NT2/D1 (cell line): ENCODE measurements at regions not wholly inside any gene's neighbourhood (a gene's known extent, or its start where the extent isn't known, plus 50 kb on each side); places are given as distances from the start of the nearest gene placed in this dataset.

Experiments
- YY1 ChIP-seq: IDR thresholded peaks from 2 replicates; pipeline ENCODE4 v1.6.1; 2011; ENCODE audit not compliant: insufficient read length, insufficient read depth
- ZNF274 ChIP-seq: IDR thresholded peaks from 2 replicates; pipeline ENCODE4 v1.6.1; 2011; ENCODE audit warnings: mild to moderate bottlenecking, low read depth, low read length

DNA sequence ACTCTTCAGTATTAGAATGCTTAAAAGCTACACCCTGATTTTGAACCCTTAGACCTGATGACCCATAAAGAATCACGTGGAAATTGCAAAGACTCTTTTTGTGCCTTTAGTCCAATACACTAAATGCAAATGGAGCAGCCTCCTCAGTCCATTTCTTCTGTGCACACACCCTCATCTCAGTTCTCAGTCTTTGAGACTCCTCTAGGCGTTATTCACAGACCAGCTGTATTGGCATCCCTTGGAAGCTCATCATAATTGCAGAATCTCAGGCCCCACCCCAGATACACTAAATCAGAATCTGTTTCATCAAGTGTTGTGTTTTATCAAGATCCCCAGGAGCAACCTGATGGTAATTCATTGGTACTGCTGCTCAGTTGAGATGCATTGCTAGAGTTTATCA is 335.0 kb upstream of the ATP5MC3 start:
- TF ChIP-seq YY1 (no peak), ZNF274 (no peak)
